Ishikawa (cell line): ENCODE measurements at regions not wholly inside any gene's neighbourhood (a gene's known extent, or its start where the extent isn't known, plus 50 kb on each side); places are given as distances from the start of the nearest gene placed in this dataset.

Experiments used
- CEBPB ChIP-seq: IDR thresholded peaks from 2 replicates; pipeline ENCODE4 v1.6.1; 2012
- CREB1 ChIP-seq: IDR thresholded peaks from 2 replicates; pipeline ENCODE4 v1.6.1; 2012; ENCODE audit warnings: low read depth
- EGR1 ChIP-seq: IDR thresholded peaks from 2 replicates; pipeline ENCODE4 v1.6.1; 2012
- EP300 ChIP-seq: IDR thresholded peaks from 2 replicates; pipeline ENCODE4 v1.6.1; 2012; ENCODE audit warnings: borderline replicate concordance
- FOXM1 ChIP-seq: IDR thresholded peaks from 2 replicates; pipeline ENCODE4 v1.6.1; 2012; ENCODE audit warnings: low read depth, borderline replicate concordance
- MAX ChIP-seq: IDR thresholded peaks from 2 replicates; pipeline ENCODE4 v1.6.1; 2012
- NFIC ChIP-seq: IDR thresholded peaks from 2 replicates; pipeline ENCODE4 v1.6.1; 2012
- RAD21 ChIP-seq: IDR thresholded peaks from 2 replicates; pipeline ENCODE4 v1.6.1; 2012; ENCODE audit warnings: low read depth
- REST ChIP-seq: IDR thresholded peaks from 2 replicates; pipeline ENCODE4 v1.6.1; 2012; ENCODE audit warnings: low read depth, mild to moderate bottlenecking
- TAF1 ChIP-seq: IDR thresholded peaks from 2 replicates; pipeline ENCODE4 v1.6.1; 2012; ENCODE audit warnings: low read depth, mild to moderate bottlenecking
- TCF12 ChIP-seq: IDR thresholded peaks from 2 replicates; pipeline ENCODE4 v1.6.1; 2012; ENCODE audit warnings: low read depth
- TEAD4 ChIP-seq: IDR thresholded peaks from 2 replicates; pipeline ENCODE4 v1.6.1; 2012
- YY1 ChIP-seq: IDR thresholded peaks from 2 replicates; pipeline ENCODE4 v1.6.1; 2012; ENCODE audit warnings: low read depth
- ZBTB7A ChIP-seq: IDR thresholded peaks from 2 replicates; pipeline ENCODE4 v1.6.1; 2012; ENCODE audit warnings: low read depth
- TF ChIP-seq, protein P1 (sequence below): IDR thresholded peaks from 2 replicates; pipeline ENCODE4 v1.6.1; 2012

- TF ChIP-seq CEBPB (no peak), TEAD4 (no peak), REST (no peak), MAX (no peak), EP300 (no peak), CREB1 (no peak), ZBTB7A (no peak), TCF12 (no peak), RAD21 (no peak), TAF1 (no peak), FOXM1 (no peak), YY1 (no peak), NFIC (no peak), EGR1 (no peak)
- TF ChIP-seq, protein P1, sequence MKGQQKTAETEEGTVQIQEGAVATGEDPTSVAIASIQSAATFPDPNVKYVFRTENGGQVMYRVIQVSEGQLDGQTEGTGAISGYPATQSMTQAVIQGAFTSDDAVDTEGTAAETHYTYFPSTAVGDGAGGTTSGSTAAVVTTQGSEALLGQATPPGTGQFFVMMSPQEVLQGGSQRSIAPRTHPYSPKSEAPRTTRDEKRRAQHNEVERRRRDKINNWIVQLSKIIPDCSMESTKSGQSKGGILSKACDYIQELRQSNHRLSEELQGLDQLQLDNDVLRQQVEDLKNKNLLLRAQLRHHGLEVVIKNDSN, result no peak
Measured at GRCh38 chr2:173583196-173583595, 228.5 kb downstream of the CDCA7 start.

DNA sequence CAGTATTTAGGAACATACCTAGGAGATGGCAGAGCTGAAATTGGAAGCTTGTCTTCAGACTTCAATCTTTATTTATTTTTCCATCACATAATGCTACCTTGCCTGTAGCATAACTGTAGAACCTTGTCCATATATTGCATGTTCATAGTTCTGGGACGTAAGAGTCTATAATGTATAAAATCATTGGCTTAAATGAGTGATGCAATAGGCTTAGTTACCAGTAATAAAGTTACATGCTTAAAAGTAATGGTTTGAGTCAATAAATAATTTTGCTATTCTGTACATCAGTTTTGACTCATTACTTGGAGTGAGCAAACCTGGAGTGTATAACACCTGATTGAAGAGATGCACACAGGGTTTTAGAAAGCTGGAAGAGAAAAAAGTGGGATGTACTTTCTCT lies 229.3 kb downstream of the CDCA7 start:
- no peak for TF ChIP-seq TAF1
- TF ChIP-seq MAX, result no peak
- no peak for TF ChIP-seq TCF12
- no peak for TF ChIP-seq CREB1
- TF ChIP-seq NFIC, result no peak
- TF ChIP-seq YY1, result no peak
- TF ChIP-seq EGR1, result no peak
- no peak for TF ChIP-seq RAD21
- no peak for TF ChIP-seq EP300

GRCh38 chr2:173584676-173585458 lies 230.2 kb downstream of the CDCA7 start:
- TF ChIP-seq REST (no peak), TCF12 (no peak), FOXM1 (no peak), ZBTB7A (no peak), TAF1 (no peak)

GRCh38 chr2:173588931-173589369 lies 234.3 kb downstream of the CDCA7 start:
- no peak for TF ChIP-seq CREB1
- no peak for TF ChIP-seq TEAD4
- no peak for TF ChIP-seq REST
- TF ChIP-seq CEBPB, result no peak
- no peak for TF ChIP-seq TCF12
- TF ChIP-seq ZBTB7A, result no peak
- TF ChIP-seq NFIC, result no peak
- TF ChIP-seq, protein P1, result no peak
- TF ChIP-seq EP300, result no peak
- TF ChIP-seq MAX, result no peak
- no peak for TF ChIP-seq RAD21
- TF ChIP-seq YY1, result no peak
- no peak for TF ChIP-seq FOXM1
- TF ChIP-seq TAF1, result no peak
